Activated CD8-positive, alpha-beta T cell treated with anti-CD3 and anti-CD28 coated beads for 36 hours (primary cell): ENCODE measurements at regions not wholly inside any gene's neighbourhood (a gene's known extent, or its start where the extent isn't known, plus 50 kb on each side); places are given as distances from the start of the nearest gene placed in this dataset.

Source experiments
- ATAC-seq: fragments of 200-7000 bp; cut with Tn5 transposase; one replicate; pipeline ENCODE4 v1.10.0; 2021; ENCODE audit warnings: mild to moderate bottlenecking, moderate library complexity
- CTCF ChIA-PET: fragments of 350-600 bp; sonication (Branson Sonifier 250); formaldehyde crosslinking; loops from one replicate; lab custom pipeline; 2021; ENCODE audit warnings: antibody characterized with exemption; lab: Charles Lee
- POLR2A ChIA-PET: fragments of 350-600 bp; sonication (Branson Sonifier 250); formaldehyde crosslinking; loops from one replicate; lab custom pipeline; 2021; ENCODE audit warnings: antibody characterized with exemption; lab: Charles Lee
- DNase-seq: peaks from one replicate; pipeline ENCODE4 v3.0.0-alpha.2; 2020
- H3K27ac Mint-ChIP-seq: one replicate; pipeline ENCODE4 v1.8.0; 2021; ENCODE audit warnings: mild to moderate bottlenecking, mixed read lengths
- H3K27me3 Mint-ChIP-seq: one replicate; pipeline ENCODE4 v1.8.0; 2021; ENCODE audit warnings: mixed read lengths
- H3K36me3 Mint-ChIP-seq: one replicate; pipeline ENCODE4 v1.8.0; 2021; ENCODE audit warnings: low read depth, mixed read lengths
- H3K4me1 Mint-ChIP-seq: one replicate; pipeline ENCODE4 v1.8.0; 2021; ENCODE audit warnings: low read depth, mixed read lengths
- H3K4me3 Mint-ChIP-seq: one replicate; pipeline ENCODE4 v1.8.0; 2021; ENCODE audit warnings: mild to moderate bottlenecking, moderate library complexity, mixed read lengths
- H3K9me3 Mint-ChIP-seq: one replicate; pipeline ENCODE4 v1.8.0; 2021; ENCODE audit warnings: mixed read lengths
- CTCF ChIP-seq: fragments of 200-600 bp; IDR thresholded peaks from one replicate; pipeline ENCODE4 v1.8.0; 2022; ENCODE audit warnings: antibody characterized with exemption, mild to moderate bottlenecking
- intact Hi-C: fragments of 100-400 bp; cut with micrococcal nuclease; formaldehyde crosslinking; loops from one replicate; pipeline ENCODE4 v1.10.0; 2022

- no peaks in the 10 kb centered on the region for H3K4me1 Mint-ChIP-seq
- H3K27me3 Mint-ChIP-seq, result peaks cover 5% of the 10 kb centered on the region
- DNase-seq (no peak), ATAC-seq (no peak)
- no peak overlapping the region for H3K27ac Mint-ChIP-seq
- POLR2A ChIA-PET, result no interaction called here
- CTCF ChIA-PET, result no interaction called here
- no peaks in the 10 kb centered on the region for H3K9me3 Mint-ChIP-seq
- no peak for TF ChIP-seq CTCF
- no peak overlapping the region for H3K4me3 Mint-ChIP-seq
- H3K36me3 Mint-ChIP-seq, result no peaks in the 10 kb centered on the region
- intact Hi-C loops, result no loop called here
Measured at GRCh38 chr10:2212244-2212834, 475.0 kb upstream of the ADARB2 start.

GRCh38 chr10:2210088-2210487, 472.8 kb upstream of the ADARB2 start:
- no peak overlapping the region for H3K4me3 Mint-ChIP-seq
- intact Hi-C loops, result no loop called here
- H3K4me1 Mint-ChIP-seq, result no peaks in the 10 kb centered on the region
- no peak for TF ChIP-seq CTCF
- ChIA-PET POLR2A (no interaction called here), CTCF (no interaction called here)
- no peaks in the 10 kb centered on the region for H3K36me3 Mint-ChIP-seq
- no peak overlapping the region for H3K27ac Mint-ChIP-seq
- DNase-seq (no peak), ATAC-seq (no peak)
- H3K27me3 Mint-ChIP-seq, result peaks cover 5% of the 10 kb centered on the region
- no peaks in the 10 kb centered on the region for H3K9me3 Mint-ChIP-seq

- Mint-ChIP-seq H3K27ac (no peak overlapping the region), H3K27me3 (peaks cover 5% of the 10 kb centered on the region), H3K4me3 (no peak overlapping the region), H3K4me1 (no peaks in the 10 kb centered on the region), H3K36me3 (no peaks in the 10 kb centered on the region), H3K9me3 (no peaks in the 10 kb centered on the region)
- TF ChIP-seq CTCF, result no peak
- ChIA-PET POLR2A (no interaction called here), CTCF (no interaction called here)
- intact Hi-C loops, result no loop called here
- DNase-seq (no peak), ATAC-seq (no peak)
Measured at GRCh38 chr10:2208106-2208505, 470.8 kb upstream of the ADARB2 start.

- Mint-ChIP-seq H3K4me1 (no peaks in the 10 kb centered on the region), H3K9me3 (no peaks in the 10 kb centered on the region), H3K36me3 (no peaks in the 10 kb centered on the region), H3K27ac (no peak overlapping the region), H3K27me3 (peaks cover 5% of the 10 kb centered on the region), H3K4me3 (no peak overlapping the region)
- no peak for TF ChIP-seq CTCF
- ChIA-PET POLR2A (no interaction called here), CTCF (no interaction called here)
- DNase-seq (no peak), ATAC-seq (no peak)
- intact Hi-C loops, result no loop called here
Measured at GRCh38 chr10:2207246-2207922, 470.1 kb upstream of the ADARB2 start.

GRCh38 chr10:2205406-2205805, 468.1 kb upstream of the ADARB2 start:
- ATAC-seq, result no peak
- Mint-ChIP-seq H3K27me3 (peaks cover 7% of the 10 kb centered on the region), H3K9me3 (no peaks in the 10 kb centered on the region), H3K4me3 (no peak overlapping the region), H3K36me3 (no peaks in the 10 kb centered on the region), H3K4me1 (no peaks in the 10 kb centered on the region), H3K27ac (no peak overlapping the region)
- CTCF ChIA-PET, result no interaction called here
- intact Hi-C loops, result no loop called here
- POLR2A ChIA-PET, result no interaction called here
- DNase-seq, result no peak
- no peak for TF ChIP-seq CTCF
